Muscle layer of colon (tissue), 2 donors: ENCODE measurements at regions not wholly inside any gene's neighbourhood (a gene's known extent, or its start where the extent isn't known, plus 50 kb on each side); places are given as distances from the start of the nearest gene placed in this dataset.

Experiments used
- H3K27ac ChIP-seq: one replicate; pipeline ENCODE4 v1.7.0; 2013; ENCODE audit warnings: low read depth, mild to moderate bottlenecking, low read length, moderate library complexity
- H3K27me3 ChIP-seq, 2 donors: one replicate each; pipeline ENCODE4 v1.7.0; 2013; ENCODE audit warnings: low read length in 2 of 2, mild to moderate bottlenecking in 2 of 2; ENCODE audit not compliant: insufficient read depth in 2 of 2, control insufficient read depth in 1 of 2
- H3K36me3 ChIP-seq: one replicate; pipeline ENCODE4 v1.7.0; 2013; ENCODE audit warnings: mild to moderate bottlenecking, low read length; ENCODE audit not compliant: insufficient read depth
- H3K4me1 ChIP-seq: one replicate; pipeline ENCODE4 v1.7.0; 2013; ENCODE audit warnings: mild to moderate bottlenecking, low read length; ENCODE audit not compliant: insufficient read depth
- H3K4me3 ChIP-seq, 2 donors: one replicate each; pipeline ENCODE4 v1.7.0; 2013; ENCODE audit warnings: low read length in 2 of 2, low read depth in 1 of 2, mild to moderate bottlenecking in 1 of 2, moderate library complexity in 1 of 2
- H3K9ac ChIP-seq: one replicate; pipeline ENCODE4 v1.7.0; 2013; ENCODE audit warnings: low read length
- H3K9me3 ChIP-seq: one replicate; pipeline ENCODE4 v1.7.0; 2013; ENCODE audit warnings: mild to moderate bottlenecking, low read length
- donor health status: abdominal sarcoma.
- donor health status: Adenocarcinoma of cecum.

GRCh38 chr10:31603235-31604087 lies 284.4 kb downstream of the ZEB1 start:
- Histone ChIP-seq H3K36me3 (no peaks in the 10 kb centered on the region), H3K27ac (peak overlapping the region; percentile 92), H3K27me3 (no peaks in the 10 kb centered on the region), H3K9ac (peak overlapping the region; percentile 96), H3K4me3 (peak overlapping the region; percentile 53 to 70), H3K9me3 (no peaks in the 10 kb centered on the region), H3K4me1 (peaks cover 49% of the 10 kb centered on the region)

- Histone ChIP-seq H3K27ac (peak overlapping the region; percentile 92), H3K36me3 (no peaks in the 10 kb centered on the region), H3K4me3 (peak overlapping the region; percentile 53 to 70), H3K9ac (peak overlapping the region; percentile 96), H3K4me1 (peaks cover 49% of the 10 kb centered on the region), H3K9me3 (no peaks in the 10 kb centered on the region), H3K27me3 (no peaks in the 10 kb centered on the region)
Measured at GRCh38 chr10:31602541-31603234, 283.7 kb downstream of the ZEB1 start.

- peaks cover 39% of the 10 kb centered on the region for H3K4me1 ChIP-seq
- no peak overlapping the region for H3K4me3 ChIP-seq
- no peak overlapping the region for H3K9ac ChIP-seq
- no peaks in the 10 kb centered on the region for H3K9me3 ChIP-seq
- no peaks in the 10 kb centered on the region for H3K36me3 ChIP-seq
- H3K27ac ChIP-seq, result no peak overlapping the region
- H3K27me3 ChIP-seq, result no peaks in the 10 kb centered on the region
Measured at GRCh38 chr10:31601136-31601535, 282.1 kb downstream of the ZEB1 start.

- H3K9ac ChIP-seq, result no peak overlapping the region
- no peaks in the 10 kb centered on the region for H3K27me3 ChIP-seq
- H3K4me1 ChIP-seq, result peaks cover 32% of the 10 kb centered on the region
- H3K36me3 ChIP-seq, result no peaks in the 10 kb centered on the region
- no peaks in the 10 kb centered on the region for H3K9me3 ChIP-seq
- no peak overlapping the region for H3K27ac ChIP-seq
- no peak overlapping the region for H3K4me3 ChIP-seq
Measured at GRCh38 chr10:31599626-31600504, 280.8 kb downstream of the ZEB1 start.

- no peak overlapping the region for H3K27ac ChIP-seq
- H3K27me3 ChIP-seq, result no peaks in the 10 kb centered on the region
- no peaks in the 10 kb centered on the region for H3K36me3 ChIP-seq
- peaks cover 11% of the 10 kb centered on the region for H3K4me1 ChIP-seq
- H3K9ac ChIP-seq, result no peak overlapping the region
- H3K4me3 ChIP-seq, result no peak overlapping the region
- H3K9me3 ChIP-seq, result no peaks in the 10 kb centered on the region
Measured at GRCh38 chr10:31596765-31597164, 277.7 kb downstream of the ZEB1 start.

GRCh38 chr10:31595992-31596391 lies 277.0 kb downstream of the ZEB1 start:
- H3K4me3 ChIP-seq, result no peak overlapping the region
- H3K36me3 ChIP-seq, result no peaks in the 10 kb centered on the region
- no peaks in the 10 kb centered on the region for H3K9me3 ChIP-seq
- no peaks in the 10 kb centered on the region for H3K27me3 ChIP-seq
- peaks cover 11% of the 10 kb centered on the region for H3K4me1 ChIP-seq
- H3K9ac ChIP-seq, result no peak overlapping the region
- no peak overlapping the region for H3K27ac ChIP-seq

- Histone ChIP-seq H3K9me3 (no peaks in the 10 kb centered on the region), H3K9ac (no peak overlapping the region), H3K36me3 (no peaks in the 10 kb centered on the region), H3K4me3 (no peak overlapping the region), H3K4me1 (peaks cover 5% of the 10 kb centered on the region), H3K27me3 (no peaks in the 10 kb centered on the region), H3K27ac (no peak overlapping the region)
Measured at GRCh38 chr10:31594347-31594873, 275.4 kb downstream of the ZEB1 start.

GRCh38 chr10:31593124-31593523 lies 274.1 kb downstream of the ZEB1 start:
- Histone ChIP-seq H3K4me1 (no peaks in the 10 kb centered on the region), H3K9me3 (no peaks in the 10 kb centered on the region)

GRCh38 chr10:31591569-31591968 lies 272.6 kb downstream of the ZEB1 start:
- Histone ChIP-seq H3K27me3 (no peaks in the 10 kb centered on the region), H3K27ac (no peak overlapping the region), H3K4me3 (no peak overlapping the region), H3K4me1 (no peaks in the 10 kb centered on the region), H3K36me3 (no peaks in the 10 kb centered on the region), H3K9ac (no peak overlapping the region), H3K9me3 (no peaks in the 10 kb centered on the region)

More at GRCh38 chr10:31593124-31593523, 274.1 kb downstream of the ZEB1 start:
- H3K4me3 ChIP-seq, result no peak overlapping the region
- no peak overlapping the region for H3K27ac ChIP-seq
- H3K9ac ChIP-seq, result no peak overlapping the region
- no peaks in the 10 kb centered on the region for H3K27me3 ChIP-seq
- H3K36me3 ChIP-seq, result no peaks in the 10 kb centered on the region

- H3K27me3 ChIP-seq, result no peaks in the 10 kb centered on the region
- H3K4me1 ChIP-seq, result no peaks in the 10 kb centered on the region
- no peaks in the 10 kb centered on the region for H3K9me3 ChIP-seq
- H3K36me3 ChIP-seq, result no peaks in the 10 kb centered on the region
- H3K27ac ChIP-seq, result no peak overlapping the region
- no peak overlapping the region for H3K9ac ChIP-seq
- H3K4me3 ChIP-seq, result no peak overlapping the region
Measured at GRCh38 chr10:31590023-31590800, 271.2 kb downstream of the ZEB1 start.
